Left lung (tissue), 4 donors: ENCODE measurements at regions not wholly inside any gene's neighbourhood (a gene's known extent, or its start where the extent isn't known, plus 50 kb on each side); places are given as distances from the start of the nearest gene placed in this dataset.
"Not testable (repeated sequence)": the region's sequence is repeated elsewhere in the genome, so short reads cannot be mapped to it uniquely, and the experiment has no call there.

Source experiments
- ATAC-seq: fragments of 200-7000 bp; cut with Tn5 transposase; one replicate; pipeline ENCODE4 v1.9.1; 2020; ENCODE audit warnings: moderate library complexity
- DNase-seq, 4 donors: peaks; one replicate each; pipeline ENCODE4 v3.0.0-alpha.2; 2013 to 2020
- H3K27ac ChIP-seq, 2 donors: fragments of 200-600 bp; sonication (generic) in 1 of 2; one replicate each; pipeline versions ENCODE4 v1.5.0 to v1.8.0; 2020 to 2021
- H3K27me3 ChIP-seq, 2 donors: fragments of 200-600 bp; sonication (generic) in 1 of 2; one replicate each; pipeline versions ENCODE4 v1.5.0 to v1.8.0; 2020 to 2021
- H3K36me3 ChIP-seq, 2 donors: fragments of 200-600 bp; sonication (generic) in 1 of 2; one replicate each; pipeline versions ENCODE4 v1.5.0 to v1.8.0; 2020 to 2021
- H3K4me1 ChIP-seq, 2 donors: fragments of 200-600 bp; one replicate each; pipeline ENCODE4 v1.8.0; 2021
- H3K4me3 ChIP-seq, 2 donors: fragments of 200-600 bp; sonication (generic) in 1 of 2; one replicate each; pipeline versions ENCODE4 v1.5.0 to v1.8.0; 2020 to 2021; ENCODE audit warnings: mild to moderate bottlenecking in 1 of 2
- H3K9me3 ChIP-seq, 2 donors: fragments of 200-600 bp; sonication (generic) in 1 of 2; one replicate each; pipeline versions ENCODE4 v1.5.0 to v1.8.0; 2020 to 2021
- CTCF ChIP-seq, 2 donors: fragments of 200-600 bp; sonication (generic) in 1 of 2; IDR thresholded peaks; one replicate each; pipeline versions ENCODE4 v1.5.0 to v1.8.0; 2021; ENCODE audit warnings: antibody characterized with exemption in 2 of 2
- intact Hi-C, 2 donors: fragments of 100-400 bp; cut with DNase I; formaldehyde crosslinking; loops; one replicate each; pipeline versions ENCODE4 v1.11.2 to v1.14.2; 2022
- donor health status: DM: no; HTN: yes; CAD: no.
- donor health status: DM: no; HTN: no; CAD: no.

- no peak for DNase-seq
- no peak overlapping the region for H3K27ac ChIP-seq
- H3K4me3 ChIP-seq: no peak overlapping the region
- no peaks in the 10 kb centered on the region for H3K4me1 ChIP-seq
- no peaks in the 10 kb centered on the region for H3K36me3 ChIP-seq
- no peak for ATAC-seq
- intact Hi-C loops: no loop called here
- TF ChIP-seq CTCF (IDR thresholded peaks at IDR 0.05): no peak
- no peaks in the 10 kb centered on the region for H3K27me3 ChIP-seq
- no peaks in the 10 kb centered on the region for H3K9me3 ChIP-seq
Measured at GRCh38 chr1:87983841-87984240, 655.2 kb downstream of the LMO4 start.

GRCh38 chr1:87985071-87985470 is 656.4 kb downstream of the LMO4 start:
- intact Hi-C loops: no loop called here
- no peak for ATAC-seq

GRCh38 chr1:87986130-87986866 is 657.6 kb downstream of the LMO4 start:
- intact Hi-C loops: no loop called here
- no peak overlapping the region for H3K27ac ChIP-seq
- no peaks in the 10 kb centered on the region for H3K27me3 ChIP-seq

More at GRCh38 chr1:87985071-87985470, 656.4 kb downstream of the LMO4 start:
- no peak for DNase-seq
- no peak for TF ChIP-seq CTCF (IDR thresholded peaks at IDR 0.05)
- no peaks in the 10 kb centered on the region for H3K4me1 ChIP-seq
- no peak overlapping the region for H3K4me3 ChIP-seq
- no peaks in the 10 kb centered on the region for H3K27me3 ChIP-seq
- no peaks in the 10 kb centered on the region for H3K36me3 ChIP-seq
- H3K9me3 ChIP-seq: no peaks in the 10 kb centered on the region
- no peak overlapping the region for H3K27ac ChIP-seq

GRCh38 chr1:87989346-87989745 is 660.7 kb downstream of the LMO4 start:
- H3K4me1 ChIP-seq: no peaks in the 10 kb centered on the region
- no peak overlapping the region for H3K4me3 ChIP-seq
- no peak for ATAC-seq
- H3K27ac ChIP-seq: no peak overlapping the region
- DNase-seq: no peak
- no peaks in the 10 kb centered on the region for H3K9me3 ChIP-seq
- no peak for TF ChIP-seq CTCF (IDR thresholded peaks at IDR 0.05)
- intact Hi-C loops: no loop called here
- H3K27me3 ChIP-seq: no peaks in the 10 kb centered on the region
- no peaks in the 10 kb centered on the region for H3K36me3 ChIP-seq

More at GRCh38 chr1:87986130-87986866, 657.6 kb downstream of the LMO4 start:
- DNase-seq (no peak), ATAC-seq (no peak)
- Histone ChIP-seq H3K36me3 (no peaks in the 10 kb centered on the region), H3K4me3 (no peak overlapping the region), H3K4me1 (no peaks in the 10 kb centered on the region), H3K9me3 (no peaks in the 10 kb centered on the region)
- no peak for TF ChIP-seq CTCF (IDR thresholded peaks at IDR 0.05)

GRCh38 chr1:87992536-87992935 is 663.9 kb downstream of the LMO4 start:
- H3K4me1 ChIP-seq, intact Hi-C loops, ATAC-seq, DNase-seq, H3K27me3 ChIP-seq, H3K4me3 ChIP-seq, H3K36me3 ChIP-seq, H3K9me3 ChIP-seq, H3K27ac ChIP-seq: not testable (repeated sequence)

GRCh38 chr1:87993051-87993450 is 664.4 kb downstream of the LMO4 start:
- Histone ChIP-seq H3K36me3 (no peaks in the 10 kb centered on the region), H3K27me3 (no peaks in the 10 kb centered on the region), H3K9me3 (no peaks in the 10 kb centered on the region), H3K27ac (no peak overlapping the region), H3K4me1 (no peaks in the 10 kb centered on the region), H3K4me3 (no peak overlapping the region)
- intact Hi-C loops: no loop called here
- no peak for TF ChIP-seq CTCF (IDR thresholded peaks at IDR 0.05)
- no peak for ATAC-seq
- DNase-seq: no peak
